Large intestine (tissue), 3 donors: ENCODE measurements at regions not wholly inside any gene's neighbourhood (a gene's known extent, or its start where the extent isn't known, plus 50 kb on each side); places are given as distances from the start of the nearest gene placed in this dataset.

Source experiments
- DNase-seq, 2 donors: peaks; one replicate each; pipeline versions ENCODE4 v3.0.0 to v3.0.0-alpha.2; 2013
- H3K27ac ChIP-seq: one replicate; pipeline ENCODE4 v1.5.1; 2013; ENCODE audit warnings: low read length
- H3K27me3 ChIP-seq: 2 replicates; pipeline ENCODE4 v1.6.1; 2013; ENCODE audit warnings: low read length; ENCODE audit not compliant: control insufficient read depth, insufficient read depth
- H3K36me3 ChIP-seq: 2 replicates; pipeline ENCODE4 v1.6.1; 2013; ENCODE audit warnings: low read length; ENCODE audit not compliant: control insufficient read depth, insufficient read depth
- H3K4me1 ChIP-seq: one replicate; pipeline ENCODE4 v1.6.1; 2013; ENCODE audit warnings: low read length; ENCODE audit not compliant: control insufficient read depth, insufficient read depth
- H3K4me3 ChIP-seq: one replicate; pipeline ENCODE4 v1.5.1; 2013; ENCODE audit warnings: low read length
- H3K9me3 ChIP-seq: one replicate; pipeline ENCODE4 v1.6.1; 2013; ENCODE audit warnings: mild to moderate bottlenecking, low read depth, low read length, moderate library complexity; ENCODE audit not compliant: control insufficient read depth
- WGBS: methylation state at CpG from one replicate; pipeline ENCODE4 v1.1.5; 2013; ENCODE audit warnings: low lambda C conversion rate; ENCODE audit not compliant: insufficient coverage; 5-methylcytosine and 5-hydroxymethylcytosine counted together

DNA sequence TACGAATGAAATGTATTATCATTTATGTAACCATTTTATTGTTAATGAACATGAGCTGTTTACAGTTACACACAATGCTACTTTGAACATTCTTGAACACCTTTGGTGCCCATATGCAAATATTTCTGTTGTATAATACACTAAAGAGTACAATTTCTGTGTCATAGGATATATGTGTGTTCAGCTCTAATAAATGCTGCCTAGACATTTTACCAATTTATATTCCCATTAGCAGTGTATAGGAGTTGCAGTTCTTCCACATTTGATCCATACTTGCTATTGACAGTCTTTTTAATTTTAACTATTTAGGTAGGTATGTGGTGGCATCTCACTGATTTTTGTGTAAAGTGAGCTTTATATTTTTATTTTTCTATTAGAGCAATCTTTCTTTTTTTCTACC, 331.8 kb downstream of the ZIC1 start:
- no peak overlapping the region for H3K27ac ChIP-seq
- WGBS, result no CpG with 5 or more reads among the region's 1 CpG
- no peaks in the 10 kb centered on the region for H3K36me3 ChIP-seq
- no peaks in the 10 kb centered on the region for H3K9me3 ChIP-seq
- no peaks in the 10 kb centered on the region for H3K27me3 ChIP-seq
- no peaks in the 10 kb centered on the region for H3K4me1 ChIP-seq
- no peak overlapping the region for H3K4me3 ChIP-seq
- DNase-seq, result no peak

DNA sequence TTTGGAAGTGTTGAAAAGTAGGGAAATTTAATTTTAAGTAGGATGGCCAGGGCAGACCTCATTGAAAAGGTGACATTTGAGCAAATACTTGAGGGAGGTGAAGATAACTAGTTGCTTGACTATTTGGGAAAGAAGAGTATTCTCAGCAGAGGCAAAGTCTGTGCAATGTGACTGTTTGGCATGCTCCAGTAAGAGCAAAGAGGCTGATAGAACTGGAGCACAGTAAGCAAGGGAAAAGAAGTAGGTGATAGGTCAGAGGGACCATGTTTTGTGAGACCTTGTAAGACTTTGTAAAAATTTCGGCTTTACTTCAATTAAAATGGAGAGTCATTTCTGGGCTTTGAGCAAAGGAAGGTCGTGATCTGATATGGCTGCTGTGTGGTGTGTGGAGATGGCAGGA, 335.8 kb downstream of the ZIC1 start:
- Histone ChIP-seq H3K36me3 (no peaks in the 10 kb centered on the region), H3K27me3 (no peaks in the 10 kb centered on the region), H3K4me1 (no peaks in the 10 kb centered on the region), H3K9me3 (no peaks in the 10 kb centered on the region), H3K27ac (no peak overlapping the region), H3K4me3 (no peak overlapping the region)
- WGBS, result no CpG with 5 or more reads among the region's 2 CpGs
- DNase-seq, result no peak

DNA sequence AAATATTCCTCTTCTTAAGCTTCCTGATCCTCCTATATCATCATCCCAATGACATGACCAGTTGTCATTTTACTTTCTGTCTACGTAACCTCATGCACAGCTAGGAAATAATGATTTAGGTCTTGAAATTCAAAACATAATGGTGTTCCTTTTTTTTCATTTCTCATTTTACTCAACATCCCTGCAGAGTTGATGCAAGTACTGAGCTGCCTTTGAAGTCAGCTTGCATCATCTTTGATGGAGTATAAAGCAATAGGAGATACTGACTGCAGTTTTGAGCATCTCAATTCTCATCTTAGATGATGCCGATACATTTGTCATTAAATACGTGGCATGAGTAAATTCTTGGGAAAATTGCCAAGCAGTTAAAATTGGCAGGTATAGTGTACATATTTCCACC, 346.1 kb downstream of the ZIC1 start:
- no peak overlapping the region for H3K27ac ChIP-seq
- no peak overlapping the region for H3K4me3 ChIP-seq
- DNase-seq, result no peak
- H3K36me3 ChIP-seq, result no peaks in the 10 kb centered on the region
- H3K9me3 ChIP-seq, result no peaks in the 10 kb centered on the region
- no peaks in the 10 kb centered on the region for H3K27me3 ChIP-seq
- H3K4me1 ChIP-seq, result no peaks in the 10 kb centered on the region
- WGBS, result 94% methylated on average over 2 of the region's 3 CpGs

DNA sequence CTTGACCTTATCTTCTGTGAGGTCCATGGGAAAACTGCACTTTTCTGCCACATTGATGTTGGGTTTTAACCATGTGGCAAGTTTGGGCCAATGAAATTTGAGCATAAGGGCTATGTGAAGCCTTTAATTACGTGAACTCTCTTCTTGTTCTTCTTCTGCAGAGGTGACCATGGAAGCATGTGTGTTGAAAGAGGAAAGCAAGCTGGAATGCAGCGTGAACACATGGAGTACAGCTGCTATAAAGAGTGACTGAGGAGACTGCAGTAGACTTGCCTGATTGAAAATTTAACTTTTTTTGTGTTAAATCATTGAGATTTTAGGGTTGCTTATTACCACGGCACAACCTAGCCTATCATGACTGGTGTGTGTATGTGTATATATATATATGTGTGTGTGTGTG, 347.3 kb downstream of the ZIC1 start:
- Histone ChIP-seq H3K27me3 (no peaks in the 10 kb centered on the region), H3K9me3 (no peaks in the 10 kb centered on the region), H3K27ac (no peak overlapping the region), H3K4me3 (no peak overlapping the region), H3K4me1 (no peaks in the 10 kb centered on the region), H3K36me3 (no peaks in the 10 kb centered on the region)
- WGBS, result 80% methylated on average over 1 of the region's 3 CpGs
- DNase-seq, result no peak

DNA sequence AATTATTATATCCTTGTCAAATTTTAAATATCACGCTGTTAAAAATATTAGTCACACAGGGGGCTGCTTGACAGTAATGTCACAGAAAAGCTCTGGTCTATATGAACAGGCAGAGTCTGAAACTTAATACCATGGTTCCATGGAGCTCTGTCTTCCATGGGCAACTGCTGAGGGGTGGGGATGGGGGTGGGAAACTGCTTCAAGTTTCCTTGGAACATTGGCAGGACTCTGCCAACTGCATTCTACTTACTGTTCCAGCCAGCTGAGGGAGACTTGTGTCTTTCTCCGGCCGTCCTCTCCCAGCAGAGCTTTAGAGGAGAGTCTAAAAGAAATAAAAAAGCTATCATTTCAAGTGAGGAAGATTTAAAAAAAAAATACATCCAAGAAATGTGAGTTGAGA, 348.7 kb downstream of the ZIC1 start:
- WGBS, result 100% methylated on average over 1 of the region's 3 CpGs
- Histone ChIP-seq H3K4me1 (no peaks in the 10 kb centered on the region), H3K27me3 (no peaks in the 10 kb centered on the region), H3K4me3 (no peak overlapping the region), H3K9me3 (no peaks in the 10 kb centered on the region), H3K36me3 (no peaks in the 10 kb centered on the region), H3K27ac (no peak overlapping the region)
- DNase-seq, result no peak

DNA sequence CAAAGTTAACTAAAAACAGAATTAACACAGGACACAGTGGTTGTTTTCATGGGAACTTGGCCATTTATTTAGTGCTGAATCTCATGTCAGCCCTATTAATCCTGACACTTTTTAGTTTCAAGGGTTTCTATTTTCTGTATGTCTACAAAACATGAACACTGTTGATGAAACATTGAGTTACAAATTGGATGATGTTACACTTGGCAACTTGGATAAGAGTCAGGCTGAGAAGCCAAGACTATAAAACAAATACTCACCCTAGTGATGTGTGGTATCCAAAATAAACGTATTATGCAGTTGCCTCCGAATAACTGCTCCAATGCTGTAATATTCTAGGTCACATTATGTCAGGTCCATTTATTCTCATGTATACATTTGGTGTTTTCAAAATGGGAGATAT, 349.6 kb downstream of the ZIC1 start:
- no peaks in the 10 kb centered on the region for H3K27me3 ChIP-seq
- H3K36me3 ChIP-seq, result no peaks in the 10 kb centered on the region
- H3K9me3 ChIP-seq, result no peaks in the 10 kb centered on the region
- no peaks in the 10 kb centered on the region for H3K4me1 ChIP-seq
- WGBS, result no CpG with 5 or more reads among the region's 2 CpGs
- H3K4me3 ChIP-seq, result no peak overlapping the region
- no peak overlapping the region for H3K27ac ChIP-seq
- no peak for DNase-seq

DNA sequence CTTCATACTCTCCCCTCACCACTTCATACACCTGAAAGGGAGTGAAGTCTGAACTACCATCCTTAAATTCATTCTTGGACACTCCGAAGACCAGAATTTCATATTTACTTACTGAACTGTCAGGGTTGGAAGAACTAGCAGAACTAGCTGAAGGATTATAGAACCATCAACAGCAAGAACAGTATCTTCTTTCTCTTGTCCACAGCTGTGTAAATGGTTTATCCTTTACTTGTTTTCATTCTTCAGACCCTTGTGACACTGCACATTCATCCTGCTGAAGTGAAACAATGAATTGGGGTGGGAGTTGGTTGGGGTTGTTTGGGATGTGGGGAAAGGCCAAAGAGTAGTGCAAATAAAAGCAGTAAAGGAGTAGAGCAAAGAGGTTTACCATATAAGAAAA, 350.9 kb downstream of the ZIC1 start:
- H3K4me3 ChIP-seq, result no peak overlapping the region
- H3K4me1 ChIP-seq, result no peaks in the 10 kb centered on the region
- H3K36me3 ChIP-seq, result no peaks in the 10 kb centered on the region
- no peaks in the 10 kb centered on the region for H3K27me3 ChIP-seq
- H3K9me3 ChIP-seq, result no peaks in the 10 kb centered on the region
- DNase-seq, result no peak
- WGBS, result no CpG with 5 or more reads among the region's 1 CpG
- H3K27ac ChIP-seq, result no peak overlapping the region

DNA sequence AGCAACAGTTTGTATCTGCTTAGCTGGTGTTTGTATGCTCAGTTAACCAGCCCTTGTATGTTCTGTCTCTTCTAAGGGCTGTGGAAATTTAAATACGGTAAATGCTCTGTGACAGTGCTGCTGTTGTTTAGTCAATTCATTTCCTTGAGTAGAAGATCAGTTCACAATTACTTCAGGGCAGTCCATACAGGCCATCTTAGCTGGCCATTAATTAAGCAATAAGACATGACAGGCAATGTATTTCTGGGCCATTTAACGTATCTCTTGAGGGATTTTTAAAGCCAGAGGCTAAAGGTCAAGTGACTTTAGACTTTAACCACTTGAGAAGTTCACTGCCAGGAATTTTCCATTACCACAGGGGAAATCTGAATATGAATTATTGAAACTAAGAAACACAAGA, 351.8 kb downstream of the ZIC1 start:
- no peak for DNase-seq
- no peaks in the 10 kb centered on the region for H3K36me3 ChIP-seq
- no peak overlapping the region for H3K4me3 ChIP-seq
- H3K9me3 ChIP-seq, result no peaks in the 10 kb centered on the region
- H3K27me3 ChIP-seq, result no peaks in the 10 kb centered on the region
- no peaks in the 10 kb centered on the region for H3K4me1 ChIP-seq
- H3K27ac ChIP-seq, result no peak overlapping the region
- no CpG with 5 or more reads among the region's 2 CpGs for WGBS

DNA sequence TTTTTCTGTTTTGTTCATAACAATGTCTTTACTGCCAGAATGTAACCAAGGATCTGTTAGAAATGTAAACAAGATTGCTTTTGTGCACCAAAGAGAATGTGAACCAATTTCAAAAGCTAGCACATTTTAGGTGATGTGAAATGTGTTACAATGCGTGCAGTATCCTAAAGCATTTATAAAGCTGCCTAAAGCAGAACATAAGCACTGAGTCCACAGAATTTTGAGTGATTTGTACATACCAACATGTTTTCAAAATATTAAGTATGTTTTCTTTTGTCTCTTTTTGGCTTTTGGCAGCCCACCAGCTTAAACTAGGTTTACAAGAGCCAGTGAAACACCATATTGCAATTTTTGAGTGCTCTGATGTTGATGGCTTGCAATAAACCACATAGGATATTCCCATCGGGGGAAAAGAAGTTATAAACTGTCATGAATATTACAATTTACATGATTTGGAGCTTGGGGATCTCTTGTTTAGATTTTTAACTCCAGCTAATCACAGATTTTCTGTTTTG, 364.0 kb downstream of the ZIC1 start:
- no peak overlapping the region for H3K27ac ChIP-seq
- no peaks in the 10 kb centered on the region for H3K4me1 ChIP-seq
- H3K9me3 ChIP-seq, result no peaks in the 10 kb centered on the region
- no peaks in the 10 kb centered on the region for H3K27me3 ChIP-seq
- whole genome bisulfite sequencing, result 100% methylated on average over 1 of the region's 2 CpGs
- H3K36me3 ChIP-seq, result no peaks in the 10 kb centered on the region
- H3K4me3 ChIP-seq, result no peak overlapping the region
- no peak for DNase-seq

DNA sequence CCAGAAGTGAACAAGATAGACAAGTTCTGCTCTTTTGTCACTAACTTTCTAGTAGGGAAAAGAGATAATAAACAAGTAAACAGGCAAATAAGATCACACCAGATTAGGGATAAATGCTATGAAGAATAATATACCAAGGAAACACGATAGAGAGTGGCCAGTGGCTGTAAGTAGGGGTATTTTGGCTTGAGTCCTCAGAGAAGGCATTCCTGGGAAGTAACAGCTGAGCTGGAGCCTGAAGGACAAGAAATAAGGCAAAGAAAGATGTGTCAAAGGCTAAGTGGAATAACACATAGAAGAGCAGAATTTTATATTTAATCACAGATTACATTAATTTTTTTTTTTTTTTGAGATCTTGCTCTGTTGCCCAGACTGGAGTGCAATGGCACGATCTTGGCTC, 366.2 kb downstream of the ZIC1 start:
- Histone ChIP-seq H3K4me1 (no peaks in the 10 kb centered on the region), H3K9me3 (no peaks in the 10 kb centered on the region), H3K36me3 (no peaks in the 10 kb centered on the region), H3K27ac (no peak overlapping the region), H3K27me3 (no peaks in the 10 kb centered on the region), H3K4me3 (no peak overlapping the region)
- DNase-seq, result no peak
- WGBS, result 40% methylated on average over 1 of the region's 2 CpGs

DNA sequence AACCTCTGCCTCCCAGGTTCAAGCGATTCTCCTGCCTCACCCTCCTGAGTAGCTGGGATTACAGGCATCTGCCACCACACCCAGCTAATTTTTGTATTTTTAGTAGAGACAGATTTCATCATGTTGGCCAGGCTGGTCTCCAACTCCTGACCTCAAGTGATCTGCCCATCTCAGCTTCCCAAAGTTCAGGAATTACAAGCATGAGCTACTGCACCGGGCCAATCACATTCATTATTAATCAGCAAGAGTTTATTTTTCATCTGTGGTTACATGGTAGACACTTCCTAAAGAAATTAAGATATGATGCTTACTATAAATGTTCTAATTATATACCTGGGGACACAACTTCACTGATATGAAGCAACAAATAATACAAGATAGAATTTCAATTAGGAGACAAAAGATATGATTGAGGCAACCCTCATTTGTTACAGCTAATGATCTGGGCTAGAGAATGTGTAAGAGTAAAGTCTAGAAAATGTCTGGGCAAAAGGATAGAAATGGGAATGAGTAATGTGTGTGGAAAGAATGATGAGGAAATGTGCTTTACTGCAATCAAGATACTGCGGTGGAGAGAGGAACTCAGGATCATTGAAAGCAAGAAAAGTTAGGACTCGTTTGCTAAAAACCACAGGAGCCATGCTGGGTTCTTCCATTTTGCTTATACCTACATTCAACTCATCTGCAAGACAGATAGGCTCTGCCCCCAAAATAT, 366.8 kb downstream of the ZIC1 start:
- Histone ChIP-seq H3K36me3 (no peaks in the 10 kb centered on the region), H3K9me3 (no peaks in the 10 kb centered on the region), H3K4me3 (no peak overlapping the region), H3K27ac (no peak overlapping the region), H3K27me3 (no peaks in the 10 kb centered on the region), H3K4me1 (no peaks in the 10 kb centered on the region)
- no peak for DNase-seq
- WGBS, result 100% methylated on average over 2 of the region's 4 CpGs
